HG02840 (cell line): ENCODE measurements at regions not wholly inside any gene's neighbourhood (a gene's known extent, or its start where the extent isn't known, plus 50 kb on each side); places are given as distances from the start of the nearest gene placed in this dataset.
"Not testable (repeated sequence)": the region's sequence is repeated elsewhere in the genome, so short reads cannot be mapped to it uniquely, and the experiment has no call there.

Source experiments
- ATAC-seq: cut with Tn5 transposase; IDR thresholded peaks from one replicate; pipeline ENCODE4 v1.9.1; 2021; ENCODE audit warnings: mild to moderate bottlenecking, moderate library complexity, moderate number of reproducible peaks; ENCODE audit not compliant: unreplicated experiment, low FRiP score

- peak; percentile 73 for ATAC-seq
Measured at GRCh38 chrX:124232523-124233201, 99.8 kb upstream of the TEX13D start.

GRCh38 chrX:124234348-124234747 lies 98.1 kb upstream of the TEX13D start:
- ATAC-seq: no peak

- ATAC-seq: no peak
Measured at GRCh38 chrX:124238268-124238667, 94.2 kb upstream of the TEX13D start.

- peak; percentile 24 for ATAC-seq
Measured at GRCh38 chrX:124239324-124239723, 93.1 kb upstream of the TEX13D start.

GRCh38 chrX:124239911-124240310 lies 92.5 kb upstream of the TEX13D start:
- peak; percentile 91 for ATAC-seq

GRCh38 chrX:124240422-124240821 lies 92.0 kb upstream of the TEX13D start:
- no peak for ATAC-seq

- ATAC-seq: no peak
Measured at GRCh38 chrX:124242131-124242530, 90.3 kb upstream of the TEX13D start.

- ATAC-seq: no peak
Measured at GRCh38 chrX:124249345-124249744, 83.1 kb upstream of the TEX13D start.

- no peak for ATAC-seq
Measured at GRCh38 chrX:124250835-124251437, 81.5 kb upstream of the TEX13D start.

- no peak for ATAC-seq
Measured at GRCh38 chrX:124254611-124255010, 77.8 kb upstream of the TEX13D start.

- no peak for ATAC-seq
Measured at GRCh38 chrX:124256216-124256615, 76.2 kb upstream of the TEX13D start.

GRCh38 chrX:124256629-124257380 lies 75.7 kb upstream of the TEX13D start:
- no peak for ATAC-seq

GRCh38 chrX:124257924-124258702 lies 74.3 kb upstream of the TEX13D start:
- no peak for ATAC-seq

GRCh38 chrX:124260845-124261244 lies 71.6 kb upstream of the TEX13D start:
- no peak for ATAC-seq

GRCh38 chrX:124263743-124264142 lies 68.7 kb upstream of the TEX13D start:
- no peak for ATAC-seq

GRCh38 chrX:124268099-124268498 lies 64.4 kb upstream of the TEX13D start:
- ATAC-seq: no peak

- no peak for ATAC-seq
Measured at GRCh38 chrX:124269881-124270280, 62.6 kb upstream of the TEX13D start.

GRCh38 chrX:124271599-124271998 lies 60.9 kb upstream of the TEX13D start:
- ATAC-seq: not testable (repeated sequence)

GRCh38 chrX:124272370-124272982 lies 60.0 kb upstream of the TEX13D start:
- ATAC-seq: no peak

GRCh38 chrX:124274438-124275181 lies 57.9 kb upstream of the TEX13D start:
- no peak for ATAC-seq
